Muscle of leg (tissue), 3 donors: ENCODE measurements at regions not wholly inside any gene's neighbourhood (a gene's known extent, or its start where the extent isn't known, plus 50 kb on each side); places are given as distances from the start of the nearest gene placed in this dataset.
A peak's percentile ranks its signal among the peaks of the same experiment; 100 is the strongest.

ENCODE experiments used
- DNase-seq: peaks from one replicate; pipeline ENCODE4 v3.0.0; 2013
- H3K27ac ChIP-seq: one replicate; pipeline ENCODE4 v1.5.1; 2013; ENCODE audit warnings: mild to moderate bottlenecking, low read length, control low read depth
- H3K27me3 ChIP-seq: one replicate; pipeline ENCODE4 v1.6.1; 2013; ENCODE audit warnings: low read length; ENCODE audit not compliant: control insufficient read depth, insufficient read depth
- H3K36me3 ChIP-seq: one replicate; pipeline ENCODE4 v1.6.1; 2013; ENCODE audit warnings: low read length; ENCODE audit not compliant: control insufficient read depth, insufficient read depth
- H3K4me1 ChIP-seq: one replicate; pipeline ENCODE4 v1.6.1; 2013; ENCODE audit warnings: low read length; ENCODE audit not compliant: control insufficient read depth, insufficient read depth
- H3K4me3 ChIP-seq: one replicate; pipeline ENCODE4 v1.5.1; 2013; ENCODE audit warnings: low read length, control low read depth
- H3K9me3 ChIP-seq: replicated peaks from 2 replicates; pipeline ENCODE4 v1.6.1; 2013; ENCODE audit warnings: low read depth, low read length; ENCODE audit not compliant: control insufficient read depth
- WGBS: methylation state at CpG from one replicate; pipeline ENCODE4 v1.1.5; 2013; ENCODE audit warnings: missing lambda C conversion rate; ENCODE audit not compliant: insufficient coverage; 5-methylcytosine and 5-hydroxymethylcytosine counted together

DNA sequence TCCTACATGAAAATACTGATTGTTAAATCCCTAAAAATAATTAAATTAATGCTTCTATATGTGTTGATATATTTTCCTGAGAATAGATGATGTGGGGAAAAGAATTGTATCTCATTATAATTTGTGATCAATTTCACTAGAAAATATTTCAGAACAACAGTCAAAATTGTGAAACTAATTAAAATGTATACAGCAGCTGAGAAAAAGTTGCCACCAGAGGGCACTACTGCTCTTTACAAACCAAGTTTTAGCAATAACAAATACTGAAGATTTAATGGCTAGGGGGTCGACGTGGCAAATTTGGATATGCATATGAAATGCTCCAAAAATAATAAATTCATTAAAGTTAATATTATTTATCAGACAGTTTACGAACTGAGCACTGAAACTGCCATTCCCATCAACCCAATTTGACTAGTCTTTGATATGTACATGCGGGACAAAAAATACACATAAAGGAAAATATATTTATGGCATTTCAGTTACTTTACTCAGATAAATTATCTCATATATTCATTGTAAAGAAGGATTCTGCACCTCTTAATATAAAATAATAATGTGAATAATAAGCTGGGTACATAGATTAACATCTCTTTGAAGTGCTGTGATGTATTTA is 96.3 kb upstream of the TMPRSS15 start:
- peaks cover 2% of the 10 kb centered on the region for H3K9me3 ChIP-seq
- H3K27ac ChIP-seq = no peak overlapping the region
- WGBS = no CpG with 5 or more reads among the region's 4 CpGs

DNA sequence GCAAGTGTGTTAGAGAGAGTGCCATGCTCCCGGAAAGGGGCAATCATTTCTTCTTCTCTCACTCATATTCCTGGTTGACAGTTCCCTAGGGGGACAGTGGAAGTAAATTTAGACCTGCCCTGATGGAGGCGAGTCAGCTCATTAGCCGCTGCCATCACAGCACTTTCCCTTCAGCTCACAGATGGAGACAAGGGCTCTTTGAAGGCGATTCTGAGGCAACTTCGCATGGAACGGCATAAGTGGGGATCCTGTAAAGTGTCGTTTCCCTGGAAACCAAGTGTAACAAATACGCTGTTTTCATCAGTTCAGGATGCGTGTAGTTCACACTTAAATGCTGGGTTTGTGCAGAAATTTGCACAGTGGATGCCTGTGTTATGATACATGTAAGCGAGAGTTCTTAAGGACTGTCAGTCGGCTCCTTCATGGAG is 114.5 kb upstream of the TMPRSS15 start:
- H3K27me3 ChIP-seq = no peaks in the 10 kb centered on the region
- H3K4me3 ChIP-seq = no peak overlapping the region
- H3K9me3 ChIP-seq = no peaks in the 10 kb centered on the region
- H3K4me1 ChIP-seq = no peaks in the 10 kb centered on the region
- no peak overlapping the region for H3K27ac ChIP-seq
- WGBS = 60% methylated on average over 8 of the region's 11 CpGs
- H3K36me3 ChIP-seq = no peaks in the 10 kb centered on the region
- no peak for DNase-seq

More for the DNA sequence above, 96.3 kb upstream of the TMPRSS15 start:
- no peaks in the 10 kb centered on the region for H3K4me1 ChIP-seq
- H3K36me3 ChIP-seq = no peaks in the 10 kb centered on the region
- H3K27me3 ChIP-seq = no peaks in the 10 kb centered on the region
- DNase-seq = peak; percentile 65
- H3K4me3 ChIP-seq = no peak overlapping the region

DNA sequence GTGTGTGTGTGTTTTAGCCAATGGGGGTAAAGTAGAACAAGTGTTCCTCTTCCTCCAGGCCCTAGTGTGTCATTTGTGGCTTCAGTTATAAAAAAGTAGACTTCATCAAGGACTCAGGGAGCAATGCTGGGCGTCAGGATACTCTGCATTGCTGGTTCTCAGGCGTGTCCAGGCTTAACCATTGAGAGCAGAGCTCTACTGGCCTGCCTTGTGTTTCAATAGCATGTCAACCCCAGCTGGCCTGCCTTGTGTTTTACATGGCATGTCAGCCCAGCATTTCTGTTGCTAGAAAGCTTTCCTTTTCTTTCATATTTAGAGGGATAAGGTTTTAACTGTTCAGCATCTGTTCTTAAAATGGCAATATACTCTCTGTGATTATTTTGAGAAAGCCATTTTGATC is 117.6 kb upstream of the TMPRSS15 start:
- no peaks in the 10 kb centered on the region for H3K9me3 ChIP-seq
- WGBS = 28% methylated on average over 2 of the region's 2 CpGs
- H3K4me1 ChIP-seq = no peaks in the 10 kb centered on the region

DNA sequence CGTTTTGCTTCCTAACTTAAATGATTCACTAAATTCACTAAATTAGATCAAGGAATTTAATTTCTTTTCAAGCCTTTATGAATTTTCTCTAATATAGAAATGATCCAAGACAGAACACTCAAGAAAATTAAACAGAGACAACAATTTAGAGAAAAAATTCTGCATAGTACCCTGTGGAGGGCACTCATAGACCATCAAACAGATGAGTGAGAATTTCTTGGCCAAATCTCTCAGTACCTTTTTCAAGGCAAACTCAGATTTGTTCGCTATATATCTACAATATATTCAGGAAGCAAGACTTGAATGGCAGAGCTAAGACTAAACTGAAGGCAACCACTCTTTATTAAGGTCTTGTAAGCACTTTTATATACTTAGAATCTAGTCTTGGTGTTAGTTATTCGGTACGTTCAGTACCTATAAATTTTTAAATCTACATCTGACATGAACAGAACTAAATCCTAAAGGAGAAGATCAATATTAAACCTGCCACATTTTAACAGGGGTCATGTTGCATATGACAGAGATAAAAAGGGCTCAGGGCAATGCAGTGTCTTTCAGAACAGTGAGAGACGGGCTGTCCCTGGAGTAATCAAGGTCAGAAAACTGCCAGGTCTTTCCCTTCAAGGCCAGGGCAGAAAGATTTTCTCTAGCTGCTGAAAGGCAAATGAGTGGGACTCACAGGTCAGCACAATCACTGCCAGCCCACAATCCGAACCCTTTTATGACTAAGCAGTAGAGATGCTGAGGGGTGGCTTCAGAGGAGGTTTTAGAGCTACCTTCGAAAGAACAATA is 118.8 kb upstream of the TMPRSS15 start:
- DNase-seq = peak; percentile 51
- Histone ChIP-seq H3K4me1 (no peaks in the 10 kb centered on the region), H3K4me3 (no peak overlapping the region), H3K27ac (no peak overlapping the region), H3K27me3 (no peaks in the 10 kb centered on the region), H3K9me3 (no peaks in the 10 kb centered on the region), H3K36me3 (no peaks in the 10 kb centered on the region)
- WGBS = 78% methylated on average over 1 of the region's 7 CpGs

More for the DNA sequence above, 117.6 kb upstream of the TMPRSS15 start:
- DNase-seq = no peak
- Histone ChIP-seq H3K27me3 (no peaks in the 10 kb centered on the region), H3K36me3 (no peaks in the 10 kb centered on the region), H3K27ac (no peak overlapping the region), H3K4me3 (no peak overlapping the region)

DNA sequence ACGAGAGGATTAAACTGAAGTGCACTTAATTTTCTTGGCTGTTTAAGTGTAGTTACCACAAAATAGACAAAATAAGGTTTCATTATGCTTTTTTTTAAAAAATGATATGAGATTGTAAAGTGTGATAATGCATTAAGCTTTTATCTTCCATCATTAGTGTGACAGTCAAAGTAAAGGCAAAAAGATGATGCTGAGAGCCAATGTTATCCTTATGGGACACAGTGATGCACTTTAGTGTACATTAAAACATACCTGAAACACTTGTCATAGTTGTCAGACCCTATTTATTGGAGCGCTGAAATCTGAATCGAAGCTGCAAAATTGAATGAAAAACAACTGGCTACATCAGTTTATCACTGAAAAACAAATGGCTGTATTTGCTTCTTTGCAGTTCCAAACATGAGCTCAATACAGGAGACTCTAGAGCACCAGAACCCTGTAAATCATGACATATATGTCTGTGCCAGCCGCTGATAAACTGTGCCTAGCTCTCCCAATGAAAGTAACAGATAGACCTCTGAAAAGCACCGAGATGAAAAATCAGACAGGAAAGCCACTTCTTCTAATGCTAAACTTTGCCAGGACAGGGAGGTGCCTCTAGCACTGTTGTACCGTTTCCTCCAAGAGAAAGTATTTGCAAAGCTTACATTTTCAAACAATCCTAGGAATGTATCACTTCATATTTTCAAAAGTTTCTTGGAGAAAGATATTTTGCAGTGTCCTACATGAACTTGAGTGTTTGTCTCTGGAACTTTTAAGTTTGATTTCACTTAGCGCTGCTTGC is 120.7 kb upstream of the TMPRSS15 start:
- H3K4me1 ChIP-seq = no peaks in the 10 kb centered on the region
- H3K4me3 ChIP-seq = no peak overlapping the region
- 100% methylated on average over 1 of the region's 7 CpGs for WGBS
- H3K27me3 ChIP-seq = no peaks in the 10 kb centered on the region
- no peak overlapping the region for H3K27ac ChIP-seq
- no peaks in the 10 kb centered on the region for H3K36me3 ChIP-seq
- peak; percentile 63 for DNase-seq
- H3K9me3 ChIP-seq = no peaks in the 10 kb centered on the region

DNA sequence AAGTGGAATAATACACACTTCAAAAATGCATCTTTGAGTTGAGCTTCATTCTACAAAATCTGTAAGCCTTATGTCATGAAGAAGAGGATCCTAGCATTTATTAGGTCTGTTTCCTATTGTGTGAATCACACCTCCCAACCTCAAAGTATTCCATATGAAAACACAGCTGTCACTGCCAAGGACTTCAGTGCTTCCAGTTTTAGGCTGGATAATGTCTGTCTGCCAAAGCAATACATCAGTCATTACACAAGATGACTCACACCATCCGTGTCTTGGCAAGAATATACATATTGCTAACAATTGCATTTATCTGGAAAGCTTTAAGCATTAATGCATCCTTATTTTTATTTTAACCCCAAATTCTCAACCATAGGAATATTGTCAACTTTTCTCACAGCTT is 125.7 kb upstream of the TMPRSS15 start:
- DNase-seq = peak; percentile 97
- no peaks in the 10 kb centered on the region for H3K36me3 ChIP-seq
- H3K4me1 ChIP-seq = no peaks in the 10 kb centered on the region
- no peaks in the 10 kb centered on the region for H3K9me3 ChIP-seq
- 0% methylated on average over 1 of the region's 1 CpG for WGBS
- no peak overlapping the region for H3K4me3 ChIP-seq
- H3K27me3 ChIP-seq = no peaks in the 10 kb centered on the region
- H3K27ac ChIP-seq = peak overlapping the region; percentile 21

DNA sequence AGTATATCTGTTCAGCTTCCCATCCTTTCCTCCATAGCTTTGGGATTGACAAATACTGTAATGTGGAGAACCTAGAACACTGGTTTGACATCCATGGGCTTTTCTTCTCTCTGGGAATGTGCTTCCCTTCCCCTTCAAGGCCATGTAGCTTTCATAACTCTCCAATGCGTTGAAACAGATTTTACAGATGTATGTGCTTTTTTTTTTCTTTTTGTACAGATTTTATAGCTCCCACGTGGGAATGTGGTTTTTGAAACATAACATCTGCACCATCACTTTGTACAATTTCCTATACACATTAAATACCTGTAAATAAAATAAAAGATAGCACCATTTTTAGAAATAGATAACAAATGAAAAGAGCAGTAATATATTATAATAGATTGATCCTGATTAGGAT is 138.5 kb upstream of the TMPRSS15 start:
- peak; percentile 60 for DNase-seq
- Histone ChIP-seq H3K36me3 (no peaks in the 10 kb centered on the region), H3K4me3 (no peak overlapping the region), H3K9me3 (no peaks in the 10 kb centered on the region), H3K27me3 (no peaks in the 10 kb centered on the region), H3K27ac (no peak overlapping the region), H3K4me1 (no peaks in the 10 kb centered on the region)
- WGBS = no CpG with 5 or more reads among the region's 2 CpGs

DNA sequence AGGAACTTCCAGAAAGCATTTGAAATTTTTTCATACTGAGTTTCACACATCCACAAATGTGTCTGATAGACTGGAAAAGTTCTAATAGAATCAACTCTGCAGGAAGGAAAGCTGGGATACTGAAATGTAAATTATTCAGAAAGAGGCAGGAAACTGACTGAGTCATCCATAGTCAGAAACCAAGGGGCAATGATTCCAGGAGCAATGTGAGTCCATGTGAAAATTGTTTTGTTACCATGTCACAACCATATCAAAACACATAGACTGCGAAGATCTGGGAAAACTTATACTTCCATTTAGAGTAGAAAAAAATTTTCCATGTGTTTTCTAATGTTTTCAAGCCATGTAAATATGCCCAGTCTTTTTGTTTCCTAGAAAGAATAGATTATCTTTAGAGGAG is 142.3 kb upstream of the TMPRSS15 start:
- Histone ChIP-seq H3K36me3 (no peaks in the 10 kb centered on the region), H3K27me3 (no peaks in the 10 kb centered on the region), H3K27ac (no peak overlapping the region), H3K4me3 (no peak overlapping the region), H3K9me3 (no peaks in the 10 kb centered on the region), H3K4me1 (no peaks in the 10 kb centered on the region)
- whole genome bisulfite sequencing = no CpG with 5 or more reads among the region's 1 CpG
- peak; percentile 16 for DNase-seq

DNA sequence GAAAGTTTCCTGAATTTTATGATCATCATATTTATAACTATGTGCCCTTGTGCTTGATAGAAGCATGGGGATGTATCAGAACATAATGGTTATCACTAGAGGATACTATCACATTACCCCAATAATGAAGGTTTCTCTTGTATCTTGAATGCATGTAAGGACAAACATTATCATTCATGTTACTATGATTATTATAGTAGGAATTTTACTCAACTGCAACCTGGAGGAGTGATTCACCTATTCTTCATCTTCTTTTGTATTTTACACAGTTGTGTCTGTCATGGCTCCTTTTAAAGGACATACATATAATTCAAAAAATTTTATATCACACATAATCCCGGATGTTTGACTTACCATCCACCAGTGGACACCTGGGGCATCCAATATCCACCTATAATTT is 143.8 kb upstream of the TMPRSS15 start:
- Histone ChIP-seq H3K36me3 (no peaks in the 10 kb centered on the region), H3K9me3 (no peaks in the 10 kb centered on the region), H3K27ac (no peak overlapping the region), H3K4me1 (no peaks in the 10 kb centered on the region), H3K27me3 (no peaks in the 10 kb centered on the region), H3K4me3 (no peak overlapping the region)
- WGBS = no CpG with 5 or more reads among the region's 1 CpG
- DNase-seq = no peak

DNA sequence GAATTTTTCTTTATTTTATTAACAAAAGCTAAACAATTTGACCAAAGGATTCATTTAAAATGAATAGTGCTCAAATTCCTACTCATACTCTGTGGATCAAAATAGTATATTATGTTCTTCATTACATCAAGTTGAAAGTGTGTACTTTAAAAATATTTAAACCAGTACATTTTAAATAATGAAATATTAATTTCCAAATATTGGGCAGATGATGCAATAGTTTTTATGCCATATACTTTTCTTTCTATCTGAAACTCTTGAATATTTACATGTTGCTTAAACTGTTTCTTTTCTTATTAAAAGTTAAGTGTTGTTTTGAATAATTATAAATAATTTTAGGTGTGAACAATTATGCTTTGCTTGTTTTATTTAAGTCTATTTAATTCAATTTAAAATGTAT is 144.7 kb upstream of the TMPRSS15 start:
- DNase-seq = no peak
- H3K27ac ChIP-seq = no peak overlapping the region
- no peaks in the 10 kb centered on the region for H3K9me3 ChIP-seq
- H3K4me1 ChIP-seq = no peaks in the 10 kb centered on the region
- H3K27me3 ChIP-seq = no peaks in the 10 kb centered on the region
- H3K4me3 ChIP-seq = no peak overlapping the region
- no peaks in the 10 kb centered on the region for H3K36me3 ChIP-seq
